NCI-H82 (cell line): ENCODE measurements at regions not wholly inside any gene's neighbourhood (a gene's known extent, or its start where the extent isn't known, plus 50 kb on each side); places are given as distances from the start of the nearest gene placed in this dataset.
"Not testable (repeated sequence)": the region's sequence is repeated elsewhere in the genome, so short reads cannot be mapped to it uniquely, and the experiment has no call there.

ENCODE experiments used
- DNase-seq: peaks from one replicate; lab custom pipeline; 2025; lab: John Stamatoyannopoulos, UW

DNA sequence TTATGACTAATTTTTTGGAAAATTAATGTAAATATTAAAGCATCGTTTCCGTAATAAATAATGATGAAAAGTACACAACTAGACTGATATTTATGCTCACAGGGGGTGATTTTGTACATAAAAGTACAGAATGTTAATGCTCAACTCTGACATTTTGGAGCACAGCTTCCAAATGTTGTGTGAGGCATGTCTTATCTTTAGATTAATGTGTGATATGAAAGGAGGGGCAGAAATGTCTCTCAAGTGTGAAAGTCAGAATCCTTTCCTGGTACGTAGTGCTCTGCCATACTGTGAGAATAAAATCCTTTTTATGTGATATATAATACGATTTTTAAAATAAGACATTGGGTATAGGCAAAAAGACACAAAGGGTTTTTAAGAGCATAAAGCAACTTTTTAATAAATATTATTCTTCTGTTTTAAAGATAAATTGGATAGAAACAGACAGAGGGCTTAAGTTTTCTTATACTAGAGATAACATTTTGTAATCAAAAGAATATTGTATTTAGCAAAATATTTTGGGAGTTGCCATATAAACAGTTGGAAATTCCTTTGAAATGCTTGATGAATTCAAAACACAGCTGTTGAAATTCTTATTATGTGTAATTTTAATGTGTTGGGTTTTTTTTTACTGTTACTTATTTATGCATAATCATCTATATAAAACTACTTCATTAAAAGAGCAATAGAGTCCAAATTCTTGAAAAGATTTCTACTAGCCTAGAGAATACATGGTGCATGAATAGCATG, 389.7 kb downstream of the RAP2B start:
- no peak for DNase-seq

DNA sequence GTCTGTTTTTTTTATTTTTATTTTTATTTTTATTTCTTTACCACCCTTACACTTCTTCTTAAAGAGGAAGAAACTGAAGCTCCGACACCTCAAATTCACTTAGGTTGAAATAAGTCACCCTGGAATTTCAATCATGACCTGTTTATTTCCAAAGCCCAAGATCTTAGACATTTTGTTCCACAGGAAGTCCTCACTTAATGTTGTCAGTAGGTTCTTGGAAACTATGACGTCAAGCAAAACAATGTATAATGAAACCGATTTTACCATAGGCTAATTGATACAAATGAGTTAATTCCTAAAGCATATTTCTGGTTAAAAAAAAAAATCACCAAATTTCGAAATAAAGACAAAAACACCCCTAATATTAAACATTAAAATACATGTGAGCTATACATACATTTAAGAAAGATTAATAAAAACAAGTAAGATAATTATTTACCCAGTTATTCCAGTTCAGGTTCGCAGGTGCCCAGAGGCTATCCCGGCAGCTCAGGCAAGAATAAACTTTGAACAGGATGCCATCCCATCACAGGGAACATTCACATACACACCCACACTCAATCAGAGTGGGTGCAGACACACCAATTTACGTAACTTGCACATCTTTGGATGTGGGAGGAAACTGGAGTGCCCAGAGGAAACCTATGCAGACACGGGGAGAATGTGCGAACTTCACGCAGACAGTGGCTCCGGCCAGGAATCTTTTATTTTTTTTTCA, 391.0 kb downstream of the RAP2B start:
- no peak for DNase-seq

DNA sequence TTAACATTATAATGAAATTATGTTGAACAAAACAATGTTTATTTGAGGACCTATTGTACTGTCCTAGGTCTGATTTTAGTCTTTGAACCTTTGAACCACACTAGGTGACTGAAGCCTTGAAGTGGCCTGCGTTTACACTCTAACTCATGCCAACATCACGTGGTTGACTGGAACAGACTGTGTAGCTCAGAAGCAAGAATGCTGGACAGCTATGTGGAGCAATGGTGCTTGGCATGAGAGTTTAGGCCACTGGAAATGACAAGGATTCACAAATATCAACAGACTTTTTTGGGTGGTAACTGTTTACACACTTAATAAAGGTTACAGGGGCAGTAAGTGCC, 391.5 kb downstream of the RAP2B start:
- DNase-seq = no peak

DNA sequence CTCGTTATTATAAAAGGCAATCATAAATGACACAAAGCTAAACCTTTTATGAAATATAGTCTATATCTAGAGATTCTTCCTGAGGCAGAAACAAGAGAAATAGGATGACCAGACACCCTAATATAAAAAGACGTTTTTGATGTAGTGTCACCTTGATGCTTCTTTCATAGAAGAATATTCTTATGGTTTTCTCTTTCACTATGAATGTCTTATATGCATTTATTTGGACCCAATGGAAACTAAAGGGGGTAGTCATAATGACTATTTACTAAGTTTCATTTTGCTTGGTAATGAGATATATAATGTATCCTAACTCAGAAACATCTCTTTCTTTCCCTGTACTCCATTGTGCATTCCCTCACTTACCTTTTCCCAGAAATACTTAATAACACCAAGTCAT, 393.9 kb downstream of the RAP2B start:
- no peak for DNase-seq

DNA sequence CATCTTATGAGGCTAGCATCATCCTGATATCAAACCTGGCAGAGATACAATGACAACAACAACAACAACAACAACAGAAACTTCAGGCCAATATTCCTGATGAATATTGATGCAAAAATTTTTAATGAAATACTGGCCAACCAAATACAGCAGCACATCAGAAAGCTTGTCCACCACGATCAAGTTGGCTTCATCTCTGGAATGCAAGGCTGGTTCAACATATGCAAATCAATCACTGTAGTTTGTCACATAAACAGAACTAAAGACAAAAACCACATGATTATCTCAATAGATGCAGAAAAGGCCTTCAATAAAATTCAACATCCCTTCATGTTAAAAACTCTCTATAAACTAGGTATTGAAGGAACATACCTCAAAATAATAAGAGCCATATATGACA, 397.3 kb downstream of the RAP2B start:
- DNase-seq = not testable (repeated sequence)

DNA sequence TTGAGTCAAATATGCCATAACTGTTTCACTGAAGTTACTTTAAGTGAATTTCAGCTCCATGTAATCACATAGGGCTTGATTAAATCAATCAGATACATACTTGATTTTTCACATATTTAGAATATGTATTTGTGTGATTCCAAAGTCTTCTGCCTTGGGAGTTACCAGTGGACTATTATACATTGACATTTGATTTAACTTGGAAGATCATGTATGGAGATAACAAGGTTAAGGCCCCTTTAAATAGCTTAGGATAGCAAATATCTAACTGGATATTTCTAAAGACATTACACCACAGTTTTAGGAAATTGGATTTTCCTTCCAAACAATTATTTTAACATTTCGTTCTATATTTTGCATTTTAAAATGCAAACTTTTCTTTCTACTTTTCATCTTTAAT, 405.0 kb downstream of the RAP2B start:
- DNase-seq = no peak

DNA sequence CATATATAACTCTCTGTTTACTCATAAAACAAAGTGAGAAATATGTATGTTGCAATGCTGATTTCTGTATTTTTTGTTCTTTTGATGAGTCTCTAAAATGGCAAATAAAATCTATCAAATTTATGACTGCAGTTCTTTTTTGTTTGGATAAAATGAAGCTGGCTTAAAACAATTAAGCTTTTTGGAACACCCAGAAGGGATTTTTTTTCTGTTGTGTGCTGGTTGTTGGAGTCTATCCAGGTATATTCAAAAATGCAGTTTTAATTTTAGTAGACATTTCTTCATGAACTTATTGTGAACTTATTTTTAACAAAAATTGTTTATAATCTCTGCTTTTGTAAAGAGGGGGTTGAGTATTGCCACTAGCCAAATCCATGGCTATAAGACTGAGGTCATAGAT, 405.5 kb downstream of the RAP2B start:
- DNase-seq = no peak

DNA sequence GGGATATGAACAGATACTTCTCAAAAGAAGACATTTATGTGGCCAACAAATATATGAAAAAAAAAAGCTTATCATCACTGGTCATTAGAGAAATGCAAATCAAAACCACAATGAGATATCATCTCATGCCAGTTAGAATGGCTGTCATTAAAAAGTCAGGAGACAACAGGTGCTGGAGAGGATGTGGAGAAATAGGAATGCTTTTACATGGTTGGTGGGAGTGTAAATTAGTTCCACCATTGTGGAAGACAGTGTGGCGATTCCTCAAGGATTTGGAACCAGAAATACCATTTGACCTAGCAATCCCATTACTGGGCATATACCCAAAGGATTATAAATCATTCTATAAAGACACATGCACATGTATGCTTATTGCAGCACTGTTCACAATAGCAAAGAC, 408.5 kb downstream of the RAP2B start:
- not testable (repeated sequence) for DNase-seq

DNA sequence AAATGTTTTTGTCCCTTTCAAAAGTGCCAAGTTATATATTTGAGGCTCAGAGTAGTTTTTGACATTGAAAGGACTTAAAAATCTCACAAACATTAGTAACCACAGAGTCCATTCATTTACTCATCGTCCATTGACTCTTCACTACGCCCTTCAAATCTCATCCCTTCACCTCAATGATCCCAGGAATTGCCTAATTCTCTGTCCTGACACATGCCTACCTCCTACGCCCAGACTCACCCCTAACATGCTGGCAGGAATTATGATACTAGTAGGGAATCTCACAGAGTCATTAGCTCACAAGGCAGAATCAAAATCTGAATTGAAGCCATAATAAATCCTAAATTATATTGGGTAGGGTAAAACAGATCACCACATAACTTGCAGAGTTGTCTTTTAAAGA, 410.1 kb downstream of the RAP2B start:
- DNase-seq = no peak

DNA sequence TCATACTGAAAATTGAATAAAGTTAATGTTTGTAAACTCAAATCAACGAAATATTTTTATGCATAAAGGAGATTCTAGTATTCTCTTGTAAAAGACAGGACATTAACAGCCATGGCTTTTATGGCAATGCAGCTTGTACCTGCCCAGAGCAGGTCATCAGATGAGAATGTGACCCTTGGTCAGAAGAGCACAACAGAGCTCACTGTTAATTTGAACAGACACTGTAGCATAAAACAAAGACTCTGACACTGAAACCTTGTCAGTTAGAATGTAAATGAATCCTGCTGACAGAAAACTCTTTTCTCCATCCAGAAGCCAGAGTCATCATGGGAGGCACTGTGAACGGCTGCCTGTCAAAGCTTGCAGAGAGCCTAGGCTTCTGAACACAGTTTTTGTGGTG, 410.6 kb downstream of the RAP2B start:
- no peak for DNase-seq

DNA sequence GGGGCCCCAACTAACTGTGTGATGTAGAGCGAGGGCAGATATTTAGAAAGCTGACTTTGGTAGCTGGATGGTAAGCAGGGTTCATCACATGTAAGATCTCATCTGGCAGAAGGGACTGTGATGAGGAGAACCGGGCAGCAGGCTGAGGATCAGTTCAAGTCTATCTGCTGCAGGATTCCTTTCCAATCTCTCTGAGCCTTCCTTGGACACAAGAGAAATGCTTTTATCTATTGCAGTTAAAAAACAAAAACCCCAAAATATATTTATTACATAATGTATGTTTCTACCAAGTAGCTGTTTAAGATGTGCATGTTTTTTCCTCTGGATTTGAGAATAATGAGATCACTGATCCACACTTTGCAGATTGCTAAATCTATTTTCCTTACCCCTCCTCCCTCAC, 411.5 kb downstream of the RAP2B start:
- no peak for DNase-seq

DNA sequence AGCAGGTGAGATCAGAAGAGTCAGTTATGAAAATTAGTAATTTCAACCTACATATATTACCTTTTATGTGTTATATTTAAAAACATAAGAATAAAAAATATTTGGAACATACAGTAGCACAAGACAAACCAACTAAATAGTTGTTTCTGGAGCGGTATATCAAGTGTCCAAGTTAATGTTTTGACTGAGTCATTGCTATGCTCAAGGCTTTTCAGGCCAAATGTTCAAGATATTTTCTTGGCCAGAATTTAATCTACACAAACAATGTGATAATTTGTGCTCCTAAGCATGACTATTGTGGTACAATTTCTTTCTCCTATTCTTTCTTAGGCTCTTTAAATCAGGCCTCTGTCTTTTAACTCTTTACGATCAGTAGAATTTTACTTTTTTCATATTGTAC, 412.4 kb downstream of the RAP2B start:
- DNase-seq = no peak

DNA sequence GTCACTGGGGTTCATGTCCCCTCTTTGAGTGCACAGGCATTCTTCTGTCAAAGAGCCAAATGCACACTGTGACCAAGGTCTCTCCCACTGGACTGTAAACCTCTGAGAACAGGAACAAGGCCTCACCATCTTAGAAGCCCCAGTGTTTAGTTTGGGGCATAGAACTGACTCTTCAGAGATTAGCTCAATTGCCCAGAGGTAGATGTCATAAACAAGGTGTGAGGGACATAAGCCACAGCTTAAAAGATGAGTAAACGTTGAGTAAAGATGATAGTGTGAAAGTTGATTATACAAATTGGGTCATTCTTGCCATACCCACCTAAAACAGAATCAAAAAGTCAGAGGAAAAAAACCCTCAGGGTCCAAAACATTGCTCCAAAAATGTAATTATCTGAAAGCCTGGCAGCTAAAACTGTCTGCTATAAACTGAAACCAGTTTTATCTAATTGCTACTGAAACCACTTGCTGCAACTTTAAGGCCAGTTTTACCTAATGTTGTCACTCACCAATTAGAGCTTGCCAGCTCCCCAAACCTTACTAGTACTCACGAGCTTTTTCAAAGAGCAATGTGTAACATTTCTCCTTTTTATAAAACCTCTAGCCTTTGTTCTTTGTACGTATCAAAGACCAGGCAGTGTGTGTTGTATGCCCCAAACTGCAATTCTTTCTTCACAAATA, 415.2 kb downstream of the RAP2B start:
- DNase-seq = no peak

DNA sequence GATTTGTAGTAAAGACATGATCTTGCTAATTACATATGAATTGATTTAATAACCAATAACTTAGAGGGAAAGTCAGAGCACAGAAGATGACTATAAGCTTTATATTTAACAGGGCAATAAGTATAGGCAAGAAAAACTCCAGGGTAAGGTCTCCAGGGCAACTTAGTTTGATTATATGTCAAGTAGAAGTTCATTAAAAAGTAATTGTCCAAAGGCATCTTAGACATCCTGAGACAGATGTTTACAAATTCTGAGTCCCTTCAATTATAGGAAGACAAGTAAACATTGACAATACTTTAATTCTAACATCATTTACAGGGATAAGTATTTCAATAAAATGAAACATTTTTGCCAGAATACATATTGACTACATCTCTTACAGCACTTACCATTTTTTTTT, 416.0 kb downstream of the RAP2B start:
- no peak for DNase-seq

DNA sequence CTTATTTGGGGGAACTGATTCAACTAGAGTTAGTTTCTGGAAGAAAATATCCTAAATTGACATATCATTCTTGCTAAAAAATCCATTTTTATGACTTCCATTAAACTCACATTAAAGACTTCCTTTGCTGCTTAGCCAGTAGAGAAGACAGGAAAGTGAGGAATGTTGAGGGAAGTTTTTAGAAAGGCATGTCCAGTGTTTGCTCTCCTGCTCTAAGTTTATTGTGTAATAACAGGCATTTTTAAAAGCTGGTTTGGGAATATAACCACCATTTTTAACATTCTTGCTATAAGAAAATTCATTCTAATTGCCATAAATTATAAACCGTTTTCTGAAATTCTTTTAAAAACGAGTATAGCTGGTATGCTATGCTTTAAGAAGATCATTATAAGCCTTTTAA, 428.0 kb downstream of the RAP2B start:
- no peak for DNase-seq

DNA sequence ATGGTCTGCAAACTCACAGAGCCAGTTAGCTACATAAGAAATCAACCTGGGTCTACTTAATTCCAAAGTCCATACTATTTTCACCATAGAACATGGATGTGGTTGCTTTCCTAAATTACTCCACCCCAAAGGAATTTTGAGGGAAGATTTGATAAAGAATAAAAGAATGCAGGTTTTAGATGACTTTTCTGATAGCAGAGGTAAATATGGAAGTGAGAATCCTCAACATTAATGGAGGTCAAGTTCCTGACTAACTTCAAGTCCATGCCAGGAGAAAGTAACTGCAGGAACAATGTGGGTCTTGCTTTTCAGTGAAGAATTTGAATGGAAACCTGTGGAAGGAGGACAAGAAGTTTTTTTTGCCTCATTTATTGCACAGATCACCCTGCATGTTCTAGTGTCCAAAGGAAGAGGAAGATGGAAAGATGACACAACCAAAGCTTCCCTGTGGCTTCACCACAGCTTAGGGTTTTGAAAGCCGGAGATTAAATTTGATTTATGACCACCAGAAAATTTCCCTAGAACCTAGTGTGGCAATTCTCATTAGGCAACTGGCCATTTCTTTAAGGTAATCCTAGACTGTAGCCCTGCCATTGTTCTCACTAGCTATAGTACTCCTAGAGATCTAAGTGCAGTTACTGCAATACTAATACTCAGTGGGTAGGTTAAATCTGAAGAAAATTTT, 429.7 kb downstream of the RAP2B start:
- no peak for DNase-seq

DNA sequence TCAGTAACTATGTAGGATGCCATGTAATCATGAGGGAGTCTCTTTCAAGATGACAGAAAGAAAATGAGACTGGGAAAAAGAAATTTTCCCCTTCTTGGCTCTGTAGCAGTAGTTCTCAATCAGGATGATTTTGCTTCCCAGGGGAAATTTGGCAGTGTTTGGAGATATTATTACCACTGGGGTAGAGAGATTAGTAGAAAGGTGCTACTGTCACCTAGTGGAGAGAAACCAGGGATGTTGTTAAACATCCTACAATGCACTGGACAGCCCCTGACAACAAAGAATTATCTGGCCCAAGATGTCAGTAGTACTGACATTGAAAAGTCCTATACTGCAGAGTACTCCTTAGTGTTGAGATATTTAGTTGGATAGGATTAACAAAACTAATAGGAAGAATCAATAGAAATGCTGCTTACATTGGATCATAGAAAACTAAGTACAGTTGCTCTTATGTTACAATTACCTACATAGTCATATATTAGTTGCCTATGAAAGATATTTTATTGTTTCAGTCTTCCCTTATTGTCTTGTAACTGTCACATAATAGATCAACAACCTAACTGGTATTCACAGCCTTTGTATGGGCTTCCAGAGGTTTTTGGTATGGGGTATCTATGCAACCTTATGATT, 433.3 kb downstream of the RAP2B start:
- peak; percentile 70 for DNase-seq

DNA sequence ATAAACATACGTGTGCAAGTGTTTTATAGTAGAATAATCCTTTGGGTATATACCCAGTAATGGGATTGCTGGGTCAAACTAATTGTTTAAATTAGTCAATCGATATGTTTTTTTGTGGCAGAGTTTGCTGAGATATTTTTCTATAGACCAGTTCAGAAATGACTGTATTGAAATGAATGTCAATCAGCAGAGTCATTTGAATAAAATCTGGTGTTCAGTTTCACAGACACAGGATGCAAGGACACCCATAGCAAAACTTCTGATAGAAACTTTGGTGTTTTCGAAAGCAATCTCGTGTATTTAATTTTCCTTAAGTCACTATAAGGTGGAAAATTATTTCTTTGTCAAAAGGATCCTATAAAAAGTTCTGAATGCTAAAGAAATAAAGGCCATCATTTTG, 434.4 kb downstream of the RAP2B start:
- DNase-seq = no peak

DNA sequence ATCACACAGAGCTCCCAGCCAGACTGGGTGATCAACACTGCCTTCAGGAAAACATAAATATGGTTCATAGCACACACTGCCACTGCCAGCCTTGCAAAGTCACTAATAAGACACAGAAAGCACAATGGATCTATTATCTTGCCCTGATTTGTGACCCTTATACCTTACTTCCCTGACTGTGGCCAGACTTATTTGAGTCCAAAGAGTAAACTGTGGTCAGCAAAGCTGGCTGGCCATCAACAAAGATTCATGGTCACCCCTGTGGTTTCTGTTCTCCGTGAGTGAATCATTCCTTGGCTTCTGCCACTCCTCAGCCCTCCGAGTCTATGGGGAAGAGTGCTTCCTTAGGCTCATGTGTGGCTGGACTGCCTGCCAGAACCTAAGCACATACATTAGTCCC, 437.7 kb downstream of the RAP2B start:
- no peak for DNase-seq

DNA sequence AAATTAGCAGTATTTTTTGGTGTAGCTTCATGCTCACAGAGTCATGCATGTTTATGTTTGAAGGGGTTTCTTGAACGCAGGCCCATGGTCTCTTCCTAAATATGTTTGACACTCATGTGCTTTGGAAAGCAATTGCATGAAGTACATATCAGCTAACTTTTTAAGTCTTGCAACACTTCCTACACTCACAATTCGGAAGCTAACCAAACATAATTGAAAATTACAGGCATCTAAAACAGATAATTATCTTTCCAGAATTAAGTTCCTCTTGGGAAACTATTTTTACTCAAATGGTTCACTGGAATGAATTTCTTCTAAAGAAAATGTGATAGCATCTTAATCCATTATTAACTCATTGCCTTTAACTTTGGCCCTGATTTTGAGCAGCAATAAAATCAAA, 438.9 kb downstream of the RAP2B start:
- DNase-seq = no peak

DNA sequence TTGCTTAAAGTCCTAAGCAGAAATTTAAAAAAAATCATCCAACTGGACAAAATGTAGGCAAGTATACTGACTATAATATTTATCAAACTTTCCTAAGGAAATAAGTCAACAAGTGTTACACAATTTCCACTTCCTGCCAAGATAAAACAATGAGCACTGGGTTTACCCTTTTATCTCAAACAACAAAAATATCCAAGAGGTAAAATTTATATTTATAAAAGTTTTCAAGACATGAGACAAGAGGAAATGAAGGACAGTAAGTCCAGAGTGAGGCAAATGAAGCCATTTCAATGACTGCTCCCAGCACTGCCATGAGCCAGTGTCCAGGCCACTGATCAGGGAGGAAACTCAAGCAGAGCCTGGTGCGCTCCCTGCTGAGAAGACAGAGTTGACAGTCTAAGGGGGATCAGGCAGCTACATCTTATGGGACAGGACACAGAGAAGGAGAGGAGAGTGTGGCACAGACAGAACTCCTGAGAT, 439.4 kb downstream of the RAP2B start:
- no peak for DNase-seq

DNA sequence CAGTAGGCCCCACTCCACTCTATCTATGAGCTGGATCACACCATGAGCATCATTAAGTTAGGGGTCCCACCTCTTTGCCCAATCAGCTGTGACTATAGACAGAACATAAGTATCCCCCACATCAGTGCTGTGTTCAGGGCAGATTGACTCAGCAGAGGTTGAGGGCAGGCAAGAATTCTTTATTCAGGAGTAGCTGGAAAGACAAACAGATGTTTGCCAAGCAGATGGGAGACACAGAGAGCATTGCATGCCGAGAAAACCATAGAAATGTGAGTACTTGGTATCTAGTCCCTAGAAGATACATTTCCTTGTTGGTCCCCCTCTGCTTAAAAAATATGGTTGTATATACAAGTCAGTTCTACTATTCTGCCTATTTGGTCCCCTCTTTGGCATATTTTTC, 440.8 kb downstream of the RAP2B start:
- no peak for DNase-seq
